Suprapubic skin (tissue), 4 donors: ENCODE measurements at regions not wholly inside any gene's neighbourhood (a gene's known extent, or its start where the extent isn't known, plus 50 kb on each side); places are given as distances from the start of the nearest gene placed in this dataset.

Experiments
- DNase-seq, 2 donors: peaks; one replicate each; pipeline ENCODE4 v3.0.0-alpha.2; 2019; ENCODE audit warnings: low spot score in 2 of 2
- H3K27ac ChIP-seq: fragments of 200-600 bp; sonication (generic); one replicate; pipeline ENCODE4 v1.5.1; 2019
- H3K27me3 ChIP-seq: fragments of 200-600 bp; sonication (generic); one replicate; pipeline ENCODE4 v1.5.1; 2019
- H3K36me3 ChIP-seq: fragments of 200-600 bp; sonication (generic); one replicate; pipeline ENCODE4 v1.5.1; 2019
- H3K4me1 ChIP-seq: fragments of 200-600 bp; sonication (generic); one replicate; pipeline ENCODE4 v1.5.1; 2019
- H3K4me3 ChIP-seq: fragments of 200-600 bp; sonication (generic); one replicate; pipeline ENCODE4 v1.5.1; 2019; ENCODE audit warnings: mild to moderate bottlenecking
- H3K9me3 ChIP-seq: fragments of 200-600 bp; sonication (generic); one replicate; pipeline ENCODE4 v1.5.1; 2019
- EP300 ChIP-seq: sonication (generic); formaldehyde crosslinking; IDR thresholded peaks from one replicate; pipeline ENCODE4 v1.6.1; 2017; ENCODE audit warnings: antibody characterized with exemption
- POLR2A ChIP-seq, 2 donors: fragments of 450-650 bp; IDR thresholded peaks; one replicate each; pipeline ENCODE4 v1.6.1; 2017; ENCODE audit warnings: antibody characterized with exemption in 2 of 2, mild to moderate bottlenecking in 2 of 2, moderate library complexity in 2 of 2
- POLR2AphosphoS5 ChIP-seq, 3 donors: sonication (generic); formaldehyde crosslinking; IDR thresholded peaks; one replicate each; pipeline ENCODE4 v1.6.1; 2017; ENCODE audit warnings: antibody characterized with exemption in 3 of 3
- WGBS: methylation state at CpG from one replicate; pipeline ENCODE4 v1.1.5; 2018; 5-methylcytosine and 5-hydroxymethylcytosine counted together
- TF ChIP-seq, protein P1 (sequence below), 2 donors: fragments of 200-600 bp in 1 of 2; fragments of 450-650 bp in 1 of 2; sonication (generic) in 1 of 2; IDR thresholded peaks; one replicate each; pipeline ENCODE4 v1.5.1; 2016 to 2019; ENCODE audit warnings: antibody characterized with exemption in 2 of 2, mild to moderate bottlenecking in 1 of 2, moderate library complexity in 1 of 2

- H3K9me3 ChIP-seq = no peaks in the 10 kb centered on the region
- no peak overlapping the region for H3K4me3 ChIP-seq
- no peaks in the 10 kb centered on the region for H3K36me3 ChIP-seq
- DNase-seq = no peak
- H3K27ac ChIP-seq = no peak overlapping the region
- no peaks in the 10 kb centered on the region for H3K4me1 ChIP-seq
- no peak for TF ChIP-seq POLR2A (IDR thresholded peaks at IDR 0.05)
- TF ChIP-seq EP300 = no peak
- TF ChIP-seq POLR2AphosphoS5 (IDR thresholded peaks at IDR 0.05) = no peak
- TF ChIP-seq, protein P1, sequence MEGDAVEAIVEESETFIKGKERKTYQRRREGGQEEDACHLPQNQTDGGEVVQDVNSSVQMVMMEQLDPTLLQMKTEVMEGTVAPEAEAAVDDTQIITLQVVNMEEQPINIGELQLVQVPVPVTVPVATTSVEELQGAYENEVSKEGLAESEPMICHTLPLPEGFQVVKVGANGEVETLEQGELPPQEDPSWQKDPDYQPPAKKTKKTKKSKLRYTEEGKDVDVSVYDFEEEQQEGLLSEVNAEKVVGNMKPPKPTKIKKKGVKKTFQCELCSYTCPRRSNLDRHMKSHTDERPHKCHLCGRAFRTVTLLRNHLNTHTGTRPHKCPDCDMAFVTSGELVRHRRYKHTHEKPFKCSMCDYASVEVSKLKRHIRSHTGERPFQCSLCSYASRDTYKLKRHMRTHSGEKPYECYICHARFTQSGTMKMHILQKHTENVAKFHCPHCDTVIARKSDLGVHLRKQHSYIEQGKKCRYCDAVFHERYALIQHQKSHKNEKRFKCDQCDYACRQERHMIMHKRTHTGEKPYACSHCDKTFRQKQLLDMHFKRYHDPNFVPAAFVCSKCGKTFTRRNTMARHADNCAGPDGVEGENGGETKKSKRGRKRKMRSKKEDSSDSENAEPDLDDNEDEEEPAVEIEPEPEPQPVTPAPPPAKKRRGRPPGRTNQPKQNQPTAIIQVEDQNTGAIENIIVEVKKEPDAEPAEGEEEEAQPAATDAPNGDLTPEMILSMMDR (IDR thresholded peaks at IDR 0.05) = no peak
- no peaks in the 10 kb centered on the region for H3K27me3 ChIP-seq
- 82% methylated on average over 1 of the region's 1 CpG for WGBS
Measured at GRCh38 chr12:127106697-127107096, 1160.3 kb upstream of the TMEM132C start.

GRCh38 chr12:127107744-127108143 lies 1159.2 kb upstream of the TMEM132C start:
- Histone ChIP-seq H3K27me3 (no peaks in the 10 kb centered on the region), H3K4me1 (no peaks in the 10 kb centered on the region), H3K9me3 (no peaks in the 10 kb centered on the region), H3K36me3 (no peaks in the 10 kb centered on the region), H3K27ac (no peak overlapping the region), H3K4me3 (no peak overlapping the region)
- WGBS = 57% methylated on average over 3 of the region's 3 CpGs
- DNase-seq = no peak
- TF ChIP-seq, protein P1 (IDR thresholded peaks at IDR 0.05) = no peak
- TF ChIP-seq POLR2A (IDR thresholded peaks at IDR 0.05) (no peak), POLR2AphosphoS5 (IDR thresholded peaks at IDR 0.05) (no peak)

GRCh38 chr12:127108360-127109215 lies 1158.4 kb upstream of the TMEM132C start:
- Histone ChIP-seq H3K27ac (no peak overlapping the region), H3K4me1 (no peaks in the 10 kb centered on the region), H3K27me3 (no peaks in the 10 kb centered on the region), H3K9me3 (no peaks in the 10 kb centered on the region), H3K4me3 (no peak overlapping the region), H3K36me3 (no peaks in the 10 kb centered on the region)
- DNase-seq = peak in 1 of 2 donors; percentile 81
- TF ChIP-seq EP300 (no peak), POLR2A (IDR thresholded peaks at IDR 0.05) (no peak), POLR2AphosphoS5 (IDR thresholded peaks at IDR 0.05) (no peak)
- TF ChIP-seq, protein P1 (IDR thresholded peaks at IDR 0.05) = peak; percentile 45 to 55
- 36% methylated on average over 7 of the region's 7 CpGs for WGBS

DNA sequence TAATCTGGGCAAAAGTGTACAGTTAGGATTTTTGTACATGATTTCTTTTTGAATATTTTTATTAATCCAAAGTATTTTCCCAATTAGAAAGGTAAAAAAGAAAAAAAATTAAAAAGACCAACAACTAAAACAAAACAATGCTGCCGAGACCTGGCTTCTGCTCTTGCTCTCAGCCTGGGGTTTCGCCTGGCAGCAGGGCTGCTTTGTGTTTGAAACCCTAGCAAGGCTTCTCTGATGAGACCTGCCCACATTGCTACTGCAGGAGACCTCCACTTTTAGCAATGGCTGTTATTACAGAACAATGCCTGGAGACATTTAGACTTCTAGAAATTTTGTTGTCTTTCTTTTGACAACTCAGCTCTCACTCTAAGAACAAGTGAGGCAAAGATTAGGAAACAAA lies 1153.0 kb upstream of the TMEM132C start:
- TF ChIP-seq POLR2A (IDR thresholded peaks at IDR 0.05) (no peak), POLR2AphosphoS5 (IDR thresholded peaks at IDR 0.05) (no peak), EP300 (no peak)
- TF ChIP-seq, protein P1 (IDR thresholded peaks at IDR 0.05) = no peak
- 54% methylated on average over 2 of the region's 2 CpGs for WGBS

DNA sequence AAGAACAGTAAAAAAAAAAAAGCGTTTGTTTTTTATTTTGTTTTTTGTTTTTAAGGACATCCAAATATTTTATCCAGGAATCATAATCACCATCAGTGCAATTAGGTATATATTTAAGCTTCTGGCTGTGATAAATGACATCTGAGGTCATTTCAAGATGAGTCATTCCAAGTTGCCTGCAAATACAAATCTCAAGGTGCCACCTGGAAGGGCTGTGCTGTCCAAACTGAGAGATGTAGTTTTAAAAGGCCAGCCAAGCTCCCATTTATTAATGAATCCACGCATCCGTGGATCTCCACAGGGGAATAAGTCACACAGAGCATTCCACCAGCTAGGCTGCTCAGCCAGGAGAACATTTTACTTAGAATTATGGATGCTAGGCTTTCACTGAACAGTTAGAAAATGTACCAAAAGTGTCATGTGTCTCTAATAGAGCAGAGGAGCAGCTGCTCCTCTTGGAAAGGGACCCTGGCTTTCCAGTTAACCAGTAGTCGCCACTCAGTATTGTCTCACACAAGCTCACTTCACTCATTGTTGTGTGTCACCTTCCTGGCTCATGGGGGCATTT lies 1151.4 kb upstream of the TMEM132C start:
- TF ChIP-seq, protein P1 (IDR thresholded peaks at IDR 0.05) = no peak
- TF ChIP-seq POLR2AphosphoS5 (IDR thresholded peaks at IDR 0.05) = no peak
- TF ChIP-seq POLR2A (IDR thresholded peaks at IDR 0.05) = no peak
- no peak for TF ChIP-seq EP300
- no peaks in the 10 kb centered on the region for H3K36me3 ChIP-seq
- no peaks in the 10 kb centered on the region for H3K27me3 ChIP-seq
- DNase-seq = no peak
- H3K4me3 ChIP-seq = no peak overlapping the region
- no peaks in the 10 kb centered on the region for H3K9me3 ChIP-seq
- WGBS = 71% methylated on average over 4 of the region's 4 CpGs
- no peak overlapping the region for H3K27ac ChIP-seq
- H3K4me1 ChIP-seq = no peaks in the 10 kb centered on the region

More for the DNA sequence above, 1153.0 kb upstream of the TMEM132C start:
- Histone ChIP-seq H3K36me3 (no peaks in the 10 kb centered on the region), H3K27ac (no peak overlapping the region), H3K27me3 (no peaks in the 10 kb centered on the region), H3K9me3 (no peaks in the 10 kb centered on the region), H3K4me3 (no peak overlapping the region), H3K4me1 (no peaks in the 10 kb centered on the region)
- no peak for DNase-seq
